Adrenal gland (tissue), 9 donors: ENCODE measurements at regions not wholly inside any gene's neighbourhood (a gene's known extent, or its start where the extent isn't known, plus 50 kb on each side); places are given as distances from the start of the nearest gene placed in this dataset.

Experiments
- DNase-seq, 7 donors: peaks; one replicate each; pipeline ENCODE4 v3.0.0-alpha.2; 2019 to 2020
- H3K27ac ChIP-seq, 5 donors: fragments of 200-600 bp; sonication (generic) in 4 of 5; 1 replicate in 3 of 5; 2 replicates in 2 of 5; pipeline versions ENCODE4 v1.5.1 to v1.8.0; 2016 to 2020; ENCODE audit warnings: mild to moderate bottlenecking in 1 of 5
- H3K27me3 ChIP-seq: fragments of 200-600 bp; 2 replicates; pipeline ENCODE4 v1.8.0; 2021
- H3K36me3 ChIP-seq, 2 donors: fragments of 200-600 bp; replicated peaks in 1 of 2; 1 replicate in 1 of 2; 2 replicates in 1 of 2; pipeline versions ENCODE4 v1.5.1 to v1.8.0; 2018 to 2022
- H3K4me1 ChIP-seq, 2 donors: fragments of 200-600 bp; replicated peaks in 1 of 2; 1 replicate in 1 of 2; 2 replicates in 1 of 2; pipeline versions ENCODE4 v1.5.1 to v1.8.0; 2018 to 2021
- H3K4me3 ChIP-seq, 4 donors: fragments of 200-600 bp; sonication (generic) in 3 of 4; one replicate each; pipeline ENCODE4 v1.5.1; 2016 to 2018
- H3K9me3 ChIP-seq, 3 donors: fragments of 200-600 bp; sonication (generic) in 1 of 3; replicated peaks in 1 of 3; 1 replicate in 2 of 3; 2 replicates in 1 of 3; pipeline versions ENCODE4 v1.5.1 to v1.8.0; 2016 to 2021
- CTCF ChIP-seq, 6 experiments: fragments of 450-650 bp in 4 of 6; fragments of 200-600 bp in 2 of 6; sonication (generic) in 1 of 6; IDR thresholded peaks; 1 replicate in 5 of 6; 2 replicates in 1 of 6; pipeline versions ENCODE4 v1.5.1 to v1.8.0; 2016 to 2021; ENCODE audit warnings: antibody characterized with exemption in 6 of 6, mild to moderate bottlenecking in 2 of 6, moderate library complexity in 1 of 6
- POLR2A ChIP-seq, 2 donors: fragments of 450-650 bp; IDR thresholded peaks; one replicate each; pipeline ENCODE4 v1.6.1; 2017; ENCODE audit warnings: antibody characterized with exemption in 2 of 2, mild to moderate bottlenecking in 2 of 2, moderate library complexity in 1 of 2
- WGBS, 4 donors: extraction: QIAGEN DNeasy Blood & Tissue Kit in 2 of 4; methylation state at CpG; one replicate each; pipeline versions ENCODE4 v1.1.5 to v1.1.7; 2013 to 2017; 5-methylcytosine and 5-hydroxymethylcytosine counted together
- intact Hi-C, 2 donors: fragments of 100-400 bp; cut with DNase I; formaldehyde crosslinking; loops; one replicate each; pipeline versions ENCODE4 v1.14.1 to v1.15.0; 2022 to 2023
- donor health status: healthy with polysubstance abuse.
- donor health status: Bipolar disorder and iron deficiency.
- donor health status: DM: yes; HTN: yes; CAD: no.
- donor health status: DM: no; HTN: no; CAD: no.
- donor health status: DM: no; HTN: no; CAD: no.

GRCh38 chr10:21161090-21161625 lies 264.0 kb upstream of the NEBL start:
- no peak overlapping the region for H3K4me3 ChIP-seq
- no peak overlapping the region for H3K27ac ChIP-seq
- no peaks in the 10 kb centered on the region for H3K36me3 ChIP-seq
- H3K27me3 ChIP-seq, result no peaks in the 10 kb centered on the region
- intact Hi-C loops, result no loop called here
- TF ChIP-seq CTCF (IDR thresholded peaks at IDR 0.05) (no peak), POLR2A (IDR thresholded peaks at IDR 0.05) (no peak)
- DNase-seq, result no peak
- WGBS, 4 donors, result 73 to 81% (median 79%) methylated on average over 5 of the region's 5 CpGs
- no peaks in the 10 kb centered on the region for H3K4me1 ChIP-seq
- H3K9me3 ChIP-seq, result no peaks in the 10 kb centered on the region

- Histone ChIP-seq H3K27ac (no peak overlapping the region), H3K27me3 (no peaks in the 10 kb centered on the region), H3K4me1 (no peaks in the 10 kb centered on the region), H3K4me3 (no peak overlapping the region), H3K9me3 (no peaks in the 10 kb centered on the region), H3K36me3 (no peaks in the 10 kb centered on the region)
- intact Hi-C loops, result no loop called here
- WGBS, 4 donors, result 68 to 77% (median 71%) methylated on average over 4 of the region's 4 CpGs
- no peak for DNase-seq
- TF ChIP-seq CTCF (IDR thresholded peaks at IDR 0.05), result no peak
- TF ChIP-seq POLR2A (IDR thresholded peaks at IDR 0.05), result no peak
Observed at GRCh38 chr10:21160116-21160515, 263.0 kb upstream of the NEBL start.

GRCh38 chr10:21159669-21160068 lies 262.6 kb upstream of the NEBL start:
- no peaks in the 10 kb centered on the region for H3K36me3 ChIP-seq
- intact Hi-C loops, result no loop called here
- no peaks in the 10 kb centered on the region for H3K4me1 ChIP-seq
- no peak for DNase-seq
- TF ChIP-seq POLR2A (IDR thresholded peaks at IDR 0.05) (no peak), CTCF (IDR thresholded peaks at IDR 0.05) (no peak)
- H3K9me3 ChIP-seq, result no peaks in the 10 kb centered on the region
- no peak overlapping the region for H3K4me3 ChIP-seq
- no peaks in the 10 kb centered on the region for H3K27me3 ChIP-seq
- H3K27ac ChIP-seq, result no peak overlapping the region
- 85 to 90% (median 90%) methylated on average over 4 of the region's 4 CpGs for WGBS, 4 donors

GRCh38 chr10:21158301-21158700 lies 261.2 kb upstream of the NEBL start:
- DNase-seq, result no peak
- H3K9me3 ChIP-seq, result no peaks in the 10 kb centered on the region
- no peaks in the 10 kb centered on the region for H3K27me3 ChIP-seq
- H3K4me1 ChIP-seq, result no peaks in the 10 kb centered on the region
- H3K27ac ChIP-seq, result no peak overlapping the region
- no peak overlapping the region for H3K4me3 ChIP-seq
- 91 to 99% (median 96%) methylated on average over 3 of the region's 3 CpGs for WGBS, 4 donors
- H3K36me3 ChIP-seq, result no peaks in the 10 kb centered on the region
- intact Hi-C loops, result no loop called here
- TF ChIP-seq POLR2A (IDR thresholded peaks at IDR 0.05) (no peak), CTCF (IDR thresholded peaks at IDR 0.05) (no peak)
